NCI-H1694 (cell line): ENCODE measurements at regions not wholly inside any gene's neighbourhood (a gene's known extent, or its start where the extent isn't known, plus 50 kb on each side); places are given as distances from the start of the nearest gene placed in this dataset.
"Not testable (repeated sequence)": the region's sequence is repeated elsewhere in the genome, so short reads cannot be mapped to it uniquely, and the experiment has no call there.

Experiments
- DNase-seq: peaks from one replicate; lab custom pipeline; 2025; lab: John Stamatoyannopoulos, UW

GRCh38 chr14:66015071-66015780 is 470.9 kb upstream of the CCDC196 start:
- peak; percentile 98 for DNase-seq

DNA sequence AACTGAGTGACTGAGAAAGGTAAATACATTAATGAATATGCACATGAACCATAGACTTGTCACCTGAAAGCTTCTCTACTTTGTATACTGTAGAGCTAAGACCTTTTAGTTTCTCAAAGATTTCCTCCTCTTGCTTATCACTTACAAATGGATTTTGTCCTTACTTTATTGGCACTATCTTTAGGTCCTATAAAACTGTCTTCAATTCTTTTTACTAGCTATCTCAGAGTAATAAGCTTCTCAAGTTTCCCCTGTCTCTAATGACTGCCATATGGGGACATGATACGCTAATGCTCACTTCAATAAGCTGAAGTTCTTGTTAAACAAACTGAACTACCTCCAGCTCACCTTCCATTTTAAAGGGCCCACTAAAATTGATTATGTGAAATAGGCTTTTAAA is 468.2 kb upstream of the CCDC196 start:
- no peak for DNase-seq

DNA sequence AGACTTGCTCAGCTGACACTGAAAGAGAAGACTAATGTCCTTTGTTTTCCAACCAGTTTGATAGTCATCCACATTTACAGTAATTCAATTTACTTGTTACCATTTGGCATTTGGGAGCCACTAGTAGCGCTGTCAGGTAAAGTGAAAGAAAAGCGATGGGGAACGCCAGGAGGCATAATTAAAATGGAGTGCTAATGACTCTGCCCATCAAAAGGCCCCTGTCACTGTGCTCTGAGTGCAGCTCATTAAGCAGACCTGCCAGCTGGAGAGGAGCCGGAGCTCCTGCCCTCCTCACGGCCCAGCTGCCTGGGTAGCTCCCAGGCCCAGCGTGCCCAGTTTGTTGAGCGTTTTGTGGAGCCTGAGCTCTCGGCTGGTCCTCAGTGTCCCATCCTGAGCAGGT is 463.6 kb upstream of the CCDC196 start:
- DNase-seq = peak; percentile 86

DNA sequence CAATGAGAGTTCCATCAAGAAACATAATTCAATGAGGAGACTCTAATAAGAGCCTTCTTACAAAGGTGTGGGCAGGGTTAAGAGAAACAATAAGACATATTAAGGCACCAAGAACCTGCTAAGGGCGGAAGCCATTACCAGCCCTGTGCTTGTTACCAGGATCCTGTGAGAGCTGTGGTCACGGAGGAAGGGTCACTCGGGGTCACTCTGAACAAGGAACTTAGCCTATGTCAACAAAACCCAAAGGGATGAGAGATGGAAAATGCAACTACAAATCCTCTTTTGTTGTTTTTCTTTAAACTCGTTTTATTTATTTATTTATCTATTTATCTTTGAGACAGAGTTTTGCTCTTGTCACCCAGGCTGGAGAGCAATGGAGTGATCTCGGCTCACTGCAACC is 460.4 kb upstream of the CCDC196 start:
- DNase-seq = no peak

- DNase-seq = not testable (repeated sequence)
These were observed 454.2 kb upstream of the CCDC196 start for GRCh38 chr14:66031981-66032380.

DNA sequence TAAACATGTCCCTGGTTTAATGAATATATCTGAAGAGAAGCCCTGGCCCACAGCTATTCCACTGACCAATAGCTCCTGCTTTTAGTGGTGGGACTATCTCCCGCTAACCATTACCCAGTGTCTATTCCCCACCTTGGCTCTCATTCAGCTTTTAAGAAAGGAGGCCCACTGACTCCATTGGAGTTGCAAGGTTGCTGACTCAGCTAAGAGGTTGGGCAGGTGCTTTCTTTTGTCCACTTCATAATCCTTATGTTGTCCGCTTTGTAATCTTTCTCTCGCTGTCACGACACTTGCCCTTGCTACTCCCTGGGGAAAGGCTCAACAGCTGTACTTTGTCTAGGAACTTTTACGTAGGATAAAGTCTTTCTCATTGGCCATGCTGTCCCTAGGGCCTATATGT is 453.4 kb upstream of the CCDC196 start:
- no peak for DNase-seq

DNA sequence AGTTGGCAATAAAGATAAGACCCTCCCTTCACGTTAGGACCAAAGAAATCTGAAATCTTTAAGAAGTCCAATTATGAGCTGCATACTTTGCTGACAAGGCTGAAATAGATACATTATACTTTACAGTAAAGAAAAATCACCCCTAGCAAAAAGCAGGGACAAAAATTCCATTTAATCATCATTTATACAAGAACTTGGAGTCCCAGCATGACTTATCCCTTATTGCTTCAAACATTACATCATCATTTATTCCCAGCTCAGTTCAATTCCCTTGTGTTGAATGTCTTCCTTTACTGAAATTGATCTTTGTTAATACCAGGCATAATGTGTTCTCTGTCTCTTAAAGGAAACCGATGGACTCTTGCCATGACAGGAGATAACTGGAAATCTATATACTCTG is 449.6 kb upstream of the CCDC196 start:
- DNase-seq = no peak

DNA sequence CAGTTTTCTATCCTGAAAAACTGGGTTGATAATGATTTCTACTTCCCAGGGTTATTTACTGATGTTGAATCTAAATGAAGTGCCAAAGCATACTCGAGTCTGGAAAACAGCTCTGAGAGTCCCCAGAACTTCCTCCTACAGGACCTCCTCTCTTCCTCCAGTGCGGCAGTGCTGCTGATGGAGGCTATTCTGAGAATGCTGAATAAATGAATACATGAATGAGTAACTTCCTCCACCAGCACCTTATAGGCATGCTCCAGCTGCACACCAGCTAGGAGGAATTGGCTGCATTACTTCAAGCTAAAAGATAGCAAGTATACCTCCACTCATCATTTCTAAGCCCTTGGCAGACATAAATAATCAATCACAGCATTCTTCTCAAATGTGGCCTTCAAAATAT is 448.8 kb upstream of the CCDC196 start:
- DNase-seq = no peak

- DNase-seq = no peak
These were observed 448.0 kb upstream of the CCDC196 start for GRCh38 chr14:66038212-66038611.

- DNase-seq = no peak
These were observed 447.6 kb upstream of the CCDC196 start for GRCh38 chr14:66038618-66039017.

DNA sequence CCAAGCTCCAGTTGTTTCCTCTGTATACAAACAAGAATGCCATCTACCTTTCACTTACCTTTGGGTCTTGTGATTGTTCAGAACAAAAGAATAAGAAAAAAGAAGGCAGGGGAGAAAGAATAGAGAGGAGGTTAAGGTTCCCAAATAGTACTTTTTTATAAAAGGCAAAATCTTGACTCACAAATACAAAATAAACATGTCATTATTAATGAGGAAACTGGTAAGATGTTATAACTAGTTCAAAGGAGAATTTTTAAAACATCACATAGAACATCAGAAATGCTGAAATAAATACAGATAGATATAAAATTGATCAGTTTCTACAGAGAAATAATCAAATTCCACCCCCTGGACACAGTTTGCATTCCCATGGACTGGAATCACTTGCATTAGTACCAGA is 446.7 kb upstream of the CCDC196 start:
- DNase-seq = no peak

GRCh38 chr14:66041582-66041981 is 444.6 kb upstream of the CCDC196 start:
- DNase-seq = no peak

DNA sequence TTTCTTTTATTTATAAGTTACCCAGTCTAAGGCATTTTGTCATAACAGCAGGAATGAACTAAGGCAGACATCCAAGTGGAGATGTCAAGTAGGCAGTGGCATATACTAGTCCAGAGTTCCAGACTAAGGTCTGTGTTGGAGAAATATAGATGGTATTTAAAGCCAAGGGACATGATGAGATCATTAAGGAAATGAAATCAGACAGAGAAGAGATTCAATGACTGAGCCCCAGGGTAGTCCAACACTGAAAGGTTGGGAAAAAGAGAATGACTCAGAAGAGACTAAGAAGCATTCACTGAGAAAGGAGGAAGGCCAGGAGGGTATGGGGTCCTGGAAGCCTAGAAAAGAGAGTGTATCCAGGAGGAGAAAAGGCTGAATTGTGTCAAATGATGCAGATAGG is 442.2 kb upstream of the CCDC196 start:
- no peak for DNase-seq

DNA sequence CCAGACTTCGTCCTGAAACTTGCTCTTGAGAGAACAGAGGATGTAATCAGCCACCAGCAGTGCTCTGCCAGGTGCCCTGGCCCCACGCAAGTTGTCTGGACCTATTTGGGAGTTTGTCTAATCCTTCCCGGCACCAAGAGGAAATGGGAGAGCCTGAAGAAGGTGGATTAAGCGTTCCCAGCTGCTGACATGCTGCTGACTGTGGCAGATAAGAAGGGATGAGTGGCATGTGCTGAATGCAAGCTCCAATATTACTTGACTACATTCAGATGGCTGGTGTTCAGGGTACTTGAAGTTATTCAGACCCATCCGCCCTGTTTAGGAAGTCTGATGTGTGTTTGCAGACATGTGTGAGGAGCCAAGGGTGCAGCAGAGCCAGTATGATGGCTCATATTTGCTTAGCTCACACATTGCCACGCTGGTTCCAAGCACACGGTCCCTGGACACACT is 440.6 kb upstream of the CCDC196 start:
- no peak for DNase-seq

DNA sequence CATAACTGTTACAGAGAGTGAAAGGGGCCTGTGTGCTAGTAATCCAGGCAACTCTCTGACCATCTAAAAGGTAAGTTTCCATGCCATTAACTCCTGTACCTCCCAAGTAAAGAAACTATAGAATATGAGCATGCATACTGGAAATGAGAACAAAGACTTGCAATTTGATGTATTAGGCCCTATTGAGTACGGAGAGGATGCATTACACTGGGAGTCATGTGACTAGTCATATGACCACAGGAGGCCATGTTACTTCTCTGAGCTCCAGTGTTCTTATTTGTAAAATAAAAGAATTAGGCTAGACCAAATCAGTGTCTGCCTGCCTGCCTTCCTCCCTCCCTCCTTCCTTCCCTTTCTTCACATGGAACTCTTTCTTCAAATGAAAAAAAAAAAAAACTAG is 440.1 kb upstream of the CCDC196 start:
- no peak for DNase-seq

DNA sequence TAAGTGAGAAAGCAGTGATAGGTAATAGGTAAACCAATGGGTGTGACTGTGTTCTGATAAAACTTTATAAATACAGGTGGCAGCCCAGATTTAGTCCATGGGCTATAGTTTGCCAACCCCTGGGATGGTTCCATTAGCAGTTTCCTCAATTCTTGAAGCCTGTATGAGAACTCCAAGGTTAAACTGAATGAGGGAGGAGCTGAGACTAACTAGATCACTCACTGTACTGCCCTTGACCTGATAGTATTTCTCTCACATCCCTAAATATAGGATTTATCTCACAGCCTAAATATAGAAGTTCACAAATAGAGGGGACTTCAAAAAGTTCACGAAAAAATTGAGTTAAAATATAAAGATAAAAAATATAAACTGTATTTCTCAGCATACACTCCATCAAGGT is 439.6 kb upstream of the CCDC196 start:
- DNase-seq = no peak

DNA sequence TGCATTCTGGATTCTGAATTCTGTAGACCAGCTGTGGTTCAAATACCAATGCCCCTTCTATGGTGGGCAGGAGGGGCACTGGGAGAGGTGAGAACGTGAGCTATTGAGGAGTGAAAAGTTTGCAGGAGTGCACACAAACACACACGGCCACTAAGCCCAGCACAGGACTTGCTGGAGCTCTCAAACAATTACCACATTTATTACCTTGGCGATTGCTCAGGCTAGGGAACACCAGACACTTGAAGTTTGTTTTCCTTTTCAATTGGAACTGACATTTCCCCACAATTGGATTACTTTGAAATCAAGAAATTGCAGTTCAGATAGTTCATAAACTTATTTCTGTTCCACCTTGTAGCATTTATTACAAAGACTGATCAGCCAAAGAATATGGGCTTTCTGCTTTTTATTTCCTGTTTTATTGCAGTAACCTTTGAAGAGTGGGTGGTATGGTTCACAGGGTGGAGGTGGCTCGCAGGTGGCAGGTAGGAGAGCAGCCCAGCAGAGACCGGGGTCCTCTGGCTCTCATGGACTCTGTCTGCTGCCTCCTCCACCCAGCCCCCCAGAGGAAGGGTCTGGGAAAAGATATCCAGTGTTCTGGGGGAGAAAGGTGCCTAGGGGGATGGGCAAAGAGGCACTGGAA is 429.8 kb upstream of the CCDC196 start:
- DNase-seq = no peak

GRCh38 chr14:66056926-66057552 is 429.1 kb upstream of the CCDC196 start:
- no peak for DNase-seq

GRCh38 chr14:66065188-66065587 is 421.0 kb upstream of the CCDC196 start:
- no peak for DNase-seq

GRCh38 chr14:66066981-66067776 is 419.0 kb upstream of the CCDC196 start:
- DNase-seq = peak; percentile 83

DNA sequence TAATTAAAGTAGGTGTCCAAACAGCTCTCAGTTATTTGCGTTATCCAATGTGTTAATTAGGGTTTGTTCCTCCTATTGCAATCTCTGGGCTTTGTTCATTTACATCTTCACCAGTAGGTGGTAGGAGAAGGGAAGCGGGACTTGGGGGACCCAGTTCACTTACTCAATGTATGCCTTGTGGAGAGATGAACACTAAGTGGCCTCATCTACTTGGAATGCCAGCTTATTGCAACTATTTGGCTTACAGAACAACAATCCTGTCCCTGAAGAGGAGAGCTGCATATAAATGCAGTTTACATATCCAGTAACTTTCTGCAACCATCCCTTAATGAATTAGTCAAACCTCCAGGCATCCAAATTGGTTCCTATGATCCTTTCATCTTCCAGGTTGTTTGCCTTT is 417.1 kb upstream of the CCDC196 start:
- DNase-seq = no peak

GRCh38 chr14:66069830-66070541 is 416.2 kb upstream of the CCDC196 start:
- DNase-seq = no peak
